CD8-positive, alpha-beta memory T cell (primary cell): ENCODE measurements at regions not wholly inside any gene's neighbourhood (a gene's known extent, or its start where the extent isn't known, plus 50 kb on each side); places are given as distances from the start of the nearest gene placed in this dataset.

ENCODE experiments used
- CTCF ChIA-PET: fragments of 350-600 bp; sonication (Branson Sonifier 250); formaldehyde crosslinking; loops from one replicate; lab custom pipeline; 2021; ENCODE audit warnings: antibody characterized with exemption; lab: Charles Lee
- POLR2A ChIA-PET: fragments of 350-600 bp; sonication (Branson Sonifier 250); formaldehyde crosslinking; loops from one replicate; lab custom pipeline; 2021; ENCODE audit warnings: antibody characterized with exemption; lab: Charles Lee
- DNase-seq, 5 donors: peaks; one replicate each; pipeline versions ENCODE4 v3.0.0 to v3.0.0-alpha.2; 2020 to 2022; ENCODE audit warnings: mixed read lengths in 1 of 5
- H3K27ac ChIP-seq: one replicate; pipeline ENCODE4 v1.7.0; 2013; ENCODE audit warnings: low read depth, mild to moderate bottlenecking, low read length, moderate library complexity
- H3K27me3 ChIP-seq: 2 replicates; pipeline ENCODE4 v1.7.0; 2013; ENCODE audit warnings: low read length, mild to moderate bottlenecking; ENCODE audit not compliant: insufficient read depth, poor library complexity, severe bottlenecking
- H3K36me3 ChIP-seq: 2 replicates; pipeline ENCODE4 v1.7.0; 2013; ENCODE audit warnings: mild to moderate bottlenecking, low read length, moderate library complexity; ENCODE audit not compliant: insufficient read depth
- H3K4me1 ChIP-seq: 2 replicates; pipeline ENCODE4 v1.7.0; 2013; ENCODE audit warnings: mild to moderate bottlenecking, low read length, moderate library complexity; ENCODE audit not compliant: insufficient read depth
- H3K4me3 ChIP-seq: 2 replicates; pipeline ENCODE4 v1.7.0; 2013; ENCODE audit warnings: mild to moderate bottlenecking, low read length
- H3K9me3 ChIP-seq: 2 replicates; pipeline ENCODE4 v1.7.0; 2013; ENCODE audit warnings: mild to moderate bottlenecking, low read length
- H3K27ac Mint-ChIP-seq, 8 donors: one replicate each; pipeline ENCODE4 v1.8.0; 2020 to 2021; ENCODE audit warnings: mixed read lengths in 8 of 8, mild to moderate bottlenecking in 6 of 8, inconsistent platforms in 3 of 8, moderate library complexity in 3 of 8
- H3K27me3 Mint-ChIP-seq, 2 donors: one replicate each; pipeline ENCODE4 v1.8.0; 2020 to 2021; ENCODE audit warnings: mixed read lengths in 2 of 2, mild to moderate bottlenecking in 1 of 2, moderate library complexity in 1 of 2
- H3K36me3 Mint-ChIP-seq, 3 donors: one replicate each; pipeline ENCODE4 v1.8.0; 2020 to 2021; ENCODE audit warnings: mixed read lengths in 3 of 3, inconsistent platforms in 1 of 3, mild to moderate bottlenecking in 1 of 3
- H3K4me1 Mint-ChIP-seq, 3 donors: one replicate each; pipeline ENCODE4 v1.8.0; 2020 to 2021; ENCODE audit warnings: mixed read lengths in 3 of 3, inconsistent platforms in 1 of 3, mild to moderate bottlenecking in 1 of 3
- H3K4me3 Mint-ChIP-seq, 7 donors: one replicate each; pipeline ENCODE4 v1.8.0; 2020 to 2021; ENCODE audit warnings: mixed read lengths in 7 of 7, mild to moderate bottlenecking in 6 of 7, moderate library complexity in 4 of 7, inconsistent platforms in 2 of 7
- H3K9me3 Mint-ChIP-seq, 5 donors: one replicate each; pipeline ENCODE4 v1.8.0; 2020 to 2022; ENCODE audit warnings: mixed read lengths in 5 of 5, mild to moderate bottlenecking in 3 of 5, moderate library complexity in 2 of 5, inconsistent platforms in 1 of 5

DNA sequence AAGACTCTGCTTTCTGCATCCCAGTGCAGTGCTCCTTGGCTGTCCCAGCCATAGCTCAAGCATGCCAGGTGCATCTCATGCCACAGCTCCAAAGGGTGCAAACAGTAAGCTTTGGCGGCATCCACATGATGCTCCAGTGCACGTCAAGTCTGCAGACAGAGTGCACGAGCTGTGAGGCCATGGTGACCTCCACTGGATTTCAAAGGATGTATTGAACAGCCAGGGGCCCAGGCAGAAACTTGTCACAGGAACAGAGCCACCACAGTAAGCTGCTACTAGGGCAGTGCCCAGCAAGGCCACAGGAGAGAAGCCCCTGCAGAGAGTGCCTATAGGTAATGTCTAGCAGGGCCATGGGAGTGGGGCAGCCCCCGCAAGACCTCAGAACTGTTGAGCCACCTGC, 206.8 kb upstream of the DDI1 start:
- Histone ChIP-seq H3K4me1 (no peaks in the 10 kb centered on the region), H3K4me3 (no peak overlapping the region), H3K36me3 (no peaks in the 10 kb centered on the region), H3K9me3 (no peaks in the 10 kb centered on the region), H3K27me3 (no peaks in the 10 kb centered on the region), H3K27ac (no peak overlapping the region)
- Mint-ChIP-seq H3K4me1 (no peaks in the 10 kb centered on the region), H3K9me3 (peaks cover 14 to 28% (median 27%) of the 10 kb centered on the region in 5 donors), H3K4me3 (no peak overlapping the region), H3K36me3 (no peaks in the 10 kb centered on the region), H3K27me3 (peaks cover 0 to 5% of the 10 kb centered on the region in 2 donors), H3K27ac (no peak overlapping the region)
- DNase-seq, result no peak
- ChIA-PET POLR2A (no interaction called here), CTCF (no interaction called here)

DNA sequence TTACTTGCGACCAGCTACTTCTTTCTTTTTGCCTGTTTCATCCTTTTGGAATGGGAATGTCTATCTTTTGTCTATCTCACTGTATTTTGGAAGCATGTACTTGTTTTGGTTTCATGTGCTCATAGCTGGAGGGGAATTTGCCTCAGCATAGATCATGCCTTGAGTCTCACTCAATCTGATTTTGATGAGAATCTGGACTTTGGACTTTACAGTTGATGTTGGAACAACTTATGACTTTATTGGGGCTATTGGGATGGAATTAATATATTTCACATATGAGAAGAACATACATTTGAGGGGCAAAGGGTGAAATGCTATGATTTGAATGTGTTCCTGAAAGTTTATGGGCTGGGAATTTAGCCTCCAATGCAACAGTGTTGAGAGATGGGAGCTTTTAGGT, 206.2 kb upstream of the DDI1 start:
- H3K9me3 Mint-ChIP-seq, result peaks cover 14 to 28% (median 27%) of the 10 kb centered on the region in 5 donors
- Histone ChIP-seq H3K36me3 (no peaks in the 10 kb centered on the region), H3K4me3 (no peak overlapping the region), H3K4me1 (no peaks in the 10 kb centered on the region), H3K9me3 (no peaks in the 10 kb centered on the region), H3K27me3 (no peaks in the 10 kb centered on the region), H3K27ac (no peak overlapping the region)
- ChIA-PET CTCF (no interaction called here), POLR2A (no interaction called here)
- H3K36me3 Mint-ChIP-seq, result no peaks in the 10 kb centered on the region
- DNase-seq, result no peak
- H3K27ac Mint-ChIP-seq, result no peak overlapping the region
- H3K4me3 Mint-ChIP-seq, result no peak overlapping the region
- H3K27me3 Mint-ChIP-seq, result peaks cover 0 to 5% of the 10 kb centered on the region in 2 donors
- H3K4me1 Mint-ChIP-seq, result no peaks in the 10 kb centered on the region

- Mint-ChIP-seq H3K9me3 (peaks cover 14 to 31% (median 27%) of the 10 kb centered on the region in 5 donors), H3K4me1 (no peaks in the 10 kb centered on the region), H3K27ac (no peak overlapping the region), H3K36me3 (no peaks in the 10 kb centered on the region), H3K27me3 (peaks cover 0 to 5% of the 10 kb centered on the region in 2 donors), H3K4me3 (no peak overlapping the region)
- Histone ChIP-seq H3K4me1 (no peaks in the 10 kb centered on the region), H3K27me3 (no peaks in the 10 kb centered on the region), H3K27ac (no peak overlapping the region), H3K36me3 (no peaks in the 10 kb centered on the region), H3K4me3 (no peak overlapping the region), H3K9me3 (no peaks in the 10 kb centered on the region)
- DNase-seq, result no peak
- ChIA-PET CTCF (no interaction called here), POLR2A (no interaction called here)
These were observed 203.7 kb upstream of the DDI1 start for GRCh38 chr11:103832762-103833161.

GRCh38 chr11:103842191-103842590, 194.2 kb upstream of the DDI1 start:
- no peak overlapping the region for H3K4me3 ChIP-seq
- H3K36me3 ChIP-seq, result no peaks in the 10 kb centered on the region
- no peak overlapping the region for H3K27ac ChIP-seq
- H3K4me3 Mint-ChIP-seq, result no peak overlapping the region
- no peaks in the 10 kb centered on the region for H3K9me3 Mint-ChIP-seq
- CTCF ChIA-PET, result no interaction called here
- no peaks in the 10 kb centered on the region for H3K36me3 Mint-ChIP-seq
- DNase-seq, result no peak
- no peaks in the 10 kb centered on the region for H3K4me1 Mint-ChIP-seq
- no peaks in the 10 kb centered on the region for H3K9me3 ChIP-seq
- peak overlapping the region in 1 of 8 donors; percentile 73 for H3K27ac Mint-ChIP-seq
- H3K27me3 ChIP-seq, result no peaks in the 10 kb centered on the region
- POLR2A ChIA-PET, result no interaction called here
- no peaks in the 10 kb centered on the region for H3K27me3 Mint-ChIP-seq
- H3K4me1 ChIP-seq, result no peaks in the 10 kb centered on the region

GRCh38 chr11:103842795-103843194, 193.6 kb upstream of the DDI1 start:
- no peak overlapping the region for H3K27ac ChIP-seq
- DNase-seq, result no peak
- no peaks in the 10 kb centered on the region for H3K36me3 ChIP-seq
- no peak overlapping the region for H3K4me3 ChIP-seq
- H3K36me3 Mint-ChIP-seq, result no peaks in the 10 kb centered on the region
- no peaks in the 10 kb centered on the region for H3K27me3 ChIP-seq
- H3K9me3 ChIP-seq, result no peaks in the 10 kb centered on the region
- ChIA-PET POLR2A (no interaction called here), CTCF (no interaction called here)
- H3K9me3 Mint-ChIP-seq, result no peaks in the 10 kb centered on the region
- no peaks in the 10 kb centered on the region for H3K4me1 Mint-ChIP-seq
- no peak overlapping the region for H3K27ac Mint-ChIP-seq
- H3K4me1 ChIP-seq, result no peaks in the 10 kb centered on the region
- no peaks in the 10 kb centered on the region for H3K27me3 Mint-ChIP-seq
- H3K4me3 Mint-ChIP-seq, result no peak overlapping the region

DNA sequence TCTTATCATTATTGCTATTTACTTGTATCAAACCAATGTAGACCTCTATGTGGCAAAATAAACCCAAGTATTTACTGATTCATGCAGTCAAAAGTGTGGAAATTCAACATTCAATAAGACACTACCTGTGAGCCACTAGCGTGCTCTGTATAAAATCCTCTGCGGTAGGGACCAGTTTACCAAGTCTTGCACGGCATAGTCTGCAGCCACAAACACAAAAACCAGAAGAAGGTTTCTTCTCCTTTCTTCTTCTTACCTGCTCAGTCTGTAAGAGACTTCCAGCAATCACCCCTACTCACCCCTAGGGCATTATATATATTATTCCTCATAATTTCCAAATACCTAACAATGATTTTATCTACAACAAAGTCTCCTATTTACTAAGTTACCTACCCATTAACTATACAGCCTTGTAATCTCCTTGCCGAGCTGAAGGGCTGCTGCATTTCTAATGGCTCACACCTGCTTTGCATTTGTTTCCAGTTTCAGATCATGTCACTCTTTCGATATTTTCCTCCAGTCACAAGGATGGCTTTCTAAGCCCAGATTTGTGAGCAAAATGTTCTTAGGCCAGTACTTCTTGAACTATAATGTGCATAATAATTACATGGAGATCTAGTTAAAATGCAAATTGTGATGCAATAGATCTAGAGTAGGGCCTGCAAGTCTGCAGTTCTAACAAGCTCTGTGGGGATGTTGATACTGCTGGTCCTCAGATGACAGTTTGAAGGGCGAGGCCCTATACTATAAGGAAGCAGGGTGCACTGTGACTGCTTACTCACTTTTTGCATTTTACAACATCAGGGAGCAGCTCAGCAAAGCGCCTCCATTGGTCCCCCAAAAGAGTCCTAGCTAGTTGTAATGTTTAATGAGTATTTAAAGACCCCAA, 191.9 kb upstream of the DDI1 start:
- Mint-ChIP-seq H3K27me3 (no peaks in the 10 kb centered on the region), H3K4me1 (no peaks in the 10 kb centered on the region), H3K9me3 (no peaks in the 10 kb centered on the region), H3K27ac (no peak overlapping the region), H3K4me3 (no peak overlapping the region), H3K36me3 (no peaks in the 10 kb centered on the region)
- ChIA-PET CTCF (no interaction called here), POLR2A (no interaction called here)
- Histone ChIP-seq H3K4me3 (no peak overlapping the region), H3K9me3 (no peaks in the 10 kb centered on the region), H3K36me3 (no peaks in the 10 kb centered on the region), H3K27me3 (no peaks in the 10 kb centered on the region), H3K4me1 (no peaks in the 10 kb centered on the region), H3K27ac (no peak overlapping the region)
- no peak for DNase-seq

- no peak for DNase-seq
- H3K27me3 Mint-ChIP-seq, result no peaks in the 10 kb centered on the region
- Histone ChIP-seq H3K9me3 (no peaks in the 10 kb centered on the region), H3K4me3 (no peak overlapping the region), H3K27me3 (no peaks in the 10 kb centered on the region), H3K27ac (no peak overlapping the region), H3K36me3 (no peaks in the 10 kb centered on the region), H3K4me1 (no peaks in the 10 kb centered on the region)
- no peak overlapping the region for H3K4me3 Mint-ChIP-seq
- ChIA-PET CTCF (no interaction called here), POLR2A (no interaction called here)
- H3K9me3 Mint-ChIP-seq, result no peaks in the 10 kb centered on the region
- no peak overlapping the region for H3K27ac Mint-ChIP-seq
- H3K4me1 Mint-ChIP-seq, result no peaks in the 10 kb centered on the region
- no peaks in the 10 kb centered on the region for H3K36me3 Mint-ChIP-seq
These were observed 191.1 kb upstream of the DDI1 start for GRCh38 chr11:103845331-103845730.

- ChIA-PET CTCF (no interaction called here), POLR2A (no interaction called here)
- DNase-seq, result no peak
- no peaks in the 10 kb centered on the region for H3K9me3 ChIP-seq
- H3K27ac Mint-ChIP-seq, result no peak overlapping the region
- no peak overlapping the region for H3K4me3 Mint-ChIP-seq
- no peaks in the 10 kb centered on the region for H3K36me3 ChIP-seq
- no peaks in the 10 kb centered on the region for H3K4me1 Mint-ChIP-seq
- H3K27me3 Mint-ChIP-seq, result no peaks in the 10 kb centered on the region
- H3K4me1 ChIP-seq, result no peaks in the 10 kb centered on the region
- H3K36me3 Mint-ChIP-seq, result no peaks in the 10 kb centered on the region
- H3K27ac ChIP-seq, result no peak overlapping the region
- H3K4me3 ChIP-seq, result no peak overlapping the region
- H3K9me3 Mint-ChIP-seq, result peaks cover 0 to 2% (median 0%) of the 10 kb centered on the region in 5 donors
- H3K27me3 ChIP-seq, result no peaks in the 10 kb centered on the region
These were observed 187.8 kb upstream of the DDI1 start for GRCh38 chr11:103848686-103849085.
